Stimulated activated CD8-positive, alpha-beta memory T cell treated with anti-CD3 and anti-CD28 coated beads, Interleukin-15, amount 100 ng/mL, for 24 hours (primary cell): ENCODE measurements at regions not wholly inside any gene's neighbourhood (a gene's known extent, or its start where the extent isn't known, plus 50 kb on each side); places are given as distances from the start of the nearest gene placed in this dataset.

Experiments
- DNase-seq: peaks from one replicate; pipeline ENCODE4 v3.0.0-alpha.2; 2020; ENCODE audit warnings: low read depth

- DNase-seq, result no peak
Measured at GRCh38 chr17:79150035-79150733, 75.6 kb downstream of the ENGASE start.

GRCh38 chr17:79148584-79148983 lies 74.0 kb downstream of the ENGASE start:
- no peak for DNase-seq

GRCh38 chr17:79147746-79148506 lies 73.3 kb downstream of the ENGASE start:
- DNase-seq, result no peak

- no peak for DNase-seq
Measured at GRCh38 chr17:79146562-79146961, 71.9 kb downstream of the ENGASE start.

- no peak for DNase-seq
Measured at GRCh38 chr17:79145548-79145947, 70.9 kb downstream of the ENGASE start.

- DNase-seq, result no peak
Measured at GRCh38 chr17:79144133-79144532, 69.5 kb downstream of the ENGASE start.

GRCh38 chr17:79142375-79142774 lies 67.8 kb downstream of the ENGASE start:
- DNase-seq, result no peak

- no peak for DNase-seq
Measured at GRCh38 chr17:79141578-79142355, 67.1 kb downstream of the ENGASE start.

- no peak for DNase-seq
Measured at GRCh38 chr17:79138826-79139225, 64.2 kb downstream of the ENGASE start.

GRCh38 chr17:79137789-79138165 lies 63.2 kb downstream of the ENGASE start:
- no peak for DNase-seq

GRCh38 chr17:79137015-79137788 lies 62.6 kb downstream of the ENGASE start:
- no peak for DNase-seq

GRCh38 chr17:79136596-79136995 lies 62.0 kb downstream of the ENGASE start:
- DNase-seq, result no peak
